Activated T-cell treated with anti-CD3 and anti-CD28 coated beads for 48 hours (primary cell): ENCODE measurements at regions not wholly inside any gene's neighbourhood (a gene's known extent, or its start where the extent isn't known, plus 50 kb on each side); places are given as distances from the start of the nearest gene placed in this dataset.
"Not testable (repeated sequence)": the region's sequence is repeated elsewhere in the genome, so short reads cannot be mapped to it uniquely, and the experiment has no call there.

Experiments used
- DNase-seq: peaks from one replicate; pipeline ENCODE4 v3.0.0-alpha.2; 2020; ENCODE audit warnings: low read depth

DNA sequence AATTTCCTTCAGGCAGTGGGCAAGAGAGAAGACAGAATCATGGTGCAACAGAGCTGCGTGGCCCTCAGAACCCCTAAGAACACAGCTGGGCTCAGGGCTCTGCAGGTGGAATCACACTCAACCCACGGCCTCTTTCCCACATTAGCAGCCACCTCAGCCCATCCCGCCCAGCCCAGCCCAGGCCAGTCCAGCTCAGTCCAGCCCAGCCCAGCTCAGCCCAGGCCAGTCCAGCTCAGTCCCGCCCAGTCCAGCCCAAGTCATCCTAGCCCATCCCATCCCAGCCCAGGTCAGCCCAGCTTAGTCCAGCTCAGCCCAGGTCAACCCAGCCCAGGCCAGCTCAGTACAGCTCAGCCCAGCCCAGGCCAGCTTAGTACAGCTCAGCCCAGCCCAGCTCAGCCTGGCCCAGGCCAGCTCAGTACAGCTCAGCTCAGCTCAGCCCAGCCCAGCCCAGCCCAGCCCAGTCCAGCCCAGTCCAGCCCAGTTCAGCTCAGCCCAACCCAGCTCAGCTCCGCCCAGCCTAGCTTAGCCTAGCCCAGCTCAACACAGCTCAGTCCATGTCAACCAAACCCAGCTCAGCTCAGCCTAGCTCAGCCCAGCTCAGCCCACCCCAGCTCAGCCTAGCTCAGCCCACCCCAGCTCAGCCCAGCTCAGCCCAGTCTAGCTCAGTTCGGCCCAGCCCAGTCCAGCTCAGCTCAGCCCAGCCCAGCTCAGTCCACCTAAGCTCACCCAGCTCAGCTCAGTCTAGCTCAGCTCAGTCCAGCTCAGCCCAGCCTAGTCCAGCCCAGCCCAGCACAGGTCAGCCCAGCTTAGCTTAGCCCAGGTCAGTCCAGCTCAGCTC, 183.1 kb downstream of the TMEM121 start:
- DNase-seq = no peak

DNA sequence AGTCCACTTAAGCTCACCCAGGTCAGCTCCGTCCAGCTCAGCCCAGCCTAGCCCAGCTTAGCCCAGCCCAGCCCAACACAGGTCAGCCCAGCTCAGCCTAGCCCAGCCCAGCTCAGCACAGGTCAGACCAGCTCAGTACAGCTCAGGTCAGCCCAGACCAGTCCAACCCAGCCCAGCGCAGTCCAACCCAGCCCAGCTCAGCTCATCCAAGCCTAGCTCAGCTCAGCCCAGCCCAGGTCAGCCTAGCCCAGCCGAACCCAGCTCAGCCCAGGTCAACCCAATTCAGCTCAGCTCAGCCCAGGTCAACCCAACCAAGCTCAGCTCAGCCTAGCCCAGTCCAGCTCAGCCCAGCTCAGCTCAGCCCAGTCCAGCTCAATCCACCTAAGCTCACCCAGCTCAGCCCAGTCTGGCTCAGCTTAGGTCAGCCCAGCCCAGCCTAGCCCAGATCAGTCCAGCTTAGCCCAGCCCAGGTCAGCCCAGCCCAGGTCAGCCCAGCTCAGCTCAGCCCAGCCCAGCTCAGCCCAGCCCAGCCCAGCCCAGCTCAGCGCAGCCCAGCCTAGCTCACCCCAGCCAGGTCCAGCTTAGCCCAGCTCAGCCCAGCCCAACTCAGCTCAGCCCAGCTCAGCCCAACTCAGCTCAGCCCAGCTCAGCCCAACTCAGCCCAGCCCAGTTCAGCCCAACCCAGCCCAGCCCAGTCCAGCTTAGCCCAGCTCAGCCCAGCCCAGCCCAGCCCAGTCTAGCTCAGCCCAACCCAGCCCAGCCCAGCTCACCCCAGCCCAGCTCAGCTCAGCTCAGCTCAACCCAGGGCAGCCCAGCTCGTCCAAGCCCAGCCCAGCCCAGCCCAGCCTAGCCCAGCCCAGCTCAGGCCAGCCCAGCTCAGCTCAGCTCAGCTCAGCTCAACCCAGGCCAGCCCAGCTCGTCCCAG, 184.0 kb downstream of the TMEM121 start:
- DNase-seq = no peak

DNA sequence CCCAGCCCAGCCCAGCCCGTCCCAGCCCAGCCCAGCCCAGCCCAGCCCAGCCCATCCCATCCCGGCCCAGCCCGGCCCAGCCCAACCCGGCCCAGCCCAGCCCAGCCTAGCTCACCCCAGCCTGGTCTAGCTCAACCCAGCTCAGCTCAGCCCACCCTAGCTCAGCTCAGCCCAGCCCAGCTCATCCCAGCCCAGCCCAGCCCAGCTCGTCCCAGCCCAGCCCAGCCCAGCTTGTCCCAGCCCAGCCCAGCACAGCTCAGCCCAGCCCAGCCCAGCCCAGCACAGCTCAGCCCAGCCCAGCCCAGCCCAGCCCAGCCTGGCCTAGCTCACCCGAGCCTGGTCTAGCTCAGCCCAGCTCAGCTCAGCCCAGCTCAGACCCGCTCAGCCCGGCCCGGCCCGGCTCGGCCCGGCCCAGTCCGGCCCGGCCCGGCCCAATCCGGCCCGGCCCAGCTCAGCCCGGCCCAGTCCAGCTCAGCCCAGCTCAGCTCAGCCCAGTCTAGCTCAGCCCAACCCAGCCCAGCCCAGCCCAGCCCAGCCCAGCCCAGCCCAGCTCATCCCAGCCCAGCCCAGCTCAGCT, 184.7 kb downstream of the TMEM121 start:
- no peak for DNase-seq

DNA sequence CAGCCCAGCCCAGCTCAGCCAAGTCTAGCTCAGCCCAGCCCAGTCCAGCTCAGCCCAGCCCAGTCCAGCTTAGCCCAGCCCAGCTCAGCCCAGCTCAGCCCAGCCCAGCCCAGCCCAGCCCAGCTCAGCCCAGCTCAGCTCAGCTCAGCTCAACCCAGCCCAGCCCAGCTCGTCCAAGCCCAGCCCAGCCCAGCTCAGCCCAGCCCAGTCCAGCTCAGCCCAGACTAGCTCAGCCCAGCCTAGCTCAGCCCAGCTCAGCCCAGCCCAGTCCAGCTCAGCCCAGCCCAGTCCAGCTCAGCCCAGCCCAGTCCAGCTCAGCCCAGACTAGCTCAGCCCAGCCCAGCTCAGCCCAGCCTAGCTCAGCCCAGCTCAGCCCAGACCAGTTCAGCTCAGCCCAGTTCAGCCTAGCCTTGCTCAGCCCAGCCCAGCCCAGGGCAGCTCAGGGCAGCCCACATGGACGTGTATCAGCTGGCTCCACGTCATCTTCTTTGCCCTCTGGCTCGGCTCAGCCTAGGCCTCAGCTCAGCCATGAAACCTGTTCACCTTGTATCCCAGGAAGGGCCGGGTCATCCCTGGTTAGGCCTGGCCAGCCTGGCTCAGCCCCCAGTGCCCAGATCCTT, 185.6 kb downstream of the TMEM121 start:
- no peak for DNase-seq

DNA sequence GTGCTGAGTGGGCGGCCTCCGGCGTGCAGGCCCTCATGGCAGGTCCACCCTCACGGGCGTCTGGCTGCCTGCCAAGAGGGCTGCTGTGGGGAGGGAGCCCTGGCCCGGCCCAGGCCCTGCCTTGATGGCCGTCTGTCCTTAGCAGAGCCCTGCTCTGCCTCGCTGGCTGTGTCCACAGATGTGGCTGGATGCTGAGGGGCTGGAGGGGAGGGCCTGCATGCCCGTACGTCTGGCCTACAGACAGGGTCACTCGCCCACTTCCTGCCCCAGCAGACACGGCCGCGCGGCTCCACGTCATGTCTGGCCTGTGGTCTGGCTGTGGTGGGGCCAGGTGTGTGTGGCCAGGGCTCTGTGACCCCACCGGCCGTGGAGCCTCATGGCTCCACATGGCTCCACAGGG, 186.3 kb downstream of the TMEM121 start:
- DNase-seq = not testable (repeated sequence)

DNA sequence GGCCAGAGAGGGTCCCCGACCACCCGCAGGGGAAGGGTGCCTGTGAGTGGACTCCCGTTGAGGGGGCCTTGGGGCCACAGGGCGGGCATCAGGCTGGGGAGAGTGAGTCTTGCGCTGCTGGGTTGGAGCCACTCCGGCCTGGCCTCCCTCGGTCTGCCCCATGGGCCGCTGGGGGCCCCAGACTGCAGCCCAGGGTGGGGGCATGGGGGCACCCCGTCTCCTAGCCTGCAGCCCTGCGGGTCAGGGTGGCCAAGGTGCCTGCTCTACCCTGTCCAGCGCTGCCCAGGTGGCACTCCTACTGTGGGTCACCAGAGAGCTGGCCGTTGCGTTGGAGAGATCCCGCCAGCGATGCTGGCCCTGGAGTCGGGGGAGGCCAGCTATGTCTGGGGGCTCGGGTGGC, 186.8 kb downstream of the TMEM121 start:
- not testable (repeated sequence) for DNase-seq

DNA sequence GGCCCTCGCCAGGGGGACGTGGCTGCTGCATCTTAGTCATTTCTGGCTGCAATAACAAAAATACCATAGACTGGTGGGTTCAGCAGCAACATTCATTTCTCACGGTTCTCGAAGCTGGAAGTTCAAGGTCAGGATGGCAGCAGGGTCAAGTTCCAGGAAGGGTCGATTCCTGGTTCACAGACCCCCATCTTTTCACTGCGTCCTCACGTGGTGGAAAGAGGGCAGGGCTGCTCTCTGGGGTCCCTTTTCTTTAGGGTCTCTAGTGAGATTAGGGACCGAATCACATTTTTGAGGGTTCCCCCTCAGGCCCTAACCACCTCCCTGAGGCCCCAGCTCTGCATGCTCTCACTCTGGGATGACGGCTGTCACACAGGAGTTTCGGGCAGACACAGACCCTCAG, 187.5 kb downstream of the TMEM121 start:
- DNase-seq = not testable (repeated sequence)

DNA sequence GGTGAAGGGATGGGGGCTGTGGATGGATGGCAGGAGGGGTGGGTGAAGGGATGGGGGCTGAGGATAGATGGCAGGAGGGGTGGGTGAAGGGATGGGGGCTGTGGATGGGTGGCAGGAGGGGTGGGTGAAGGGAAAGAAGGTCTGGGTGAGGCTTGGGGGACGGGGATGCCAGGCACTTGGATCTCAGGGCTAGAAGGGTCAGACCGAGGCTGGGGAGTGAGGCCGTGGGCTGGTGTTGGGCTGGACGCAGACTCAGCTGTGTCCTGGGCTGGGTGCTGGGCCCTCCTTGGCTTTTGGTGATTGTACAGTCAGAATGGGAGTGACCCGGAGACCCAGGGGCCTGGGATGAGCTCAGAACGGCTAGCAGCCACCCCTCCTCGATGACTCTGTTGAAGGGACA, 192.4 kb downstream of the TMEM121 start:
- not testable (repeated sequence) for DNase-seq

DNA sequence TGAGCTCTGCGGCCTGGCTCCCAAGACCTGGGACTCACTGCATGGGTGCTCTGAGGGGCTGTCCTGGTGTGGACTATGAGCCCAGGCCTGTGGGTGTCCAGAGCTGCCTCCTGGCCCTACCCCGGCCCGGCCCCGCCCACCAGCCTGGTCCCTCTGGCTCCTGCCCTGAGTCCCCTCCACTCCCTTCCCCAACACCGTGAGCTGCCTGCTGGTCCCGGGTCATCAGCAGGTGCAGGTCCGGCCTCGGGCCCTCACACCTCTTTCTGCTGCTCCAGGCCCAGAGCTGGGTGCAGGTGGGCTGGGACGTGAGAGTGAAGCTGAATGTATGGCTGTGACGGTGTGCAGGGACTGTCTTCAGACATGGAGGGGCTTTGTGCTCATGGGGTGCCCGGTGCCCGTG, 193.7 kb downstream of the TMEM121 start:
- not testable (repeated sequence) for DNase-seq

DNA sequence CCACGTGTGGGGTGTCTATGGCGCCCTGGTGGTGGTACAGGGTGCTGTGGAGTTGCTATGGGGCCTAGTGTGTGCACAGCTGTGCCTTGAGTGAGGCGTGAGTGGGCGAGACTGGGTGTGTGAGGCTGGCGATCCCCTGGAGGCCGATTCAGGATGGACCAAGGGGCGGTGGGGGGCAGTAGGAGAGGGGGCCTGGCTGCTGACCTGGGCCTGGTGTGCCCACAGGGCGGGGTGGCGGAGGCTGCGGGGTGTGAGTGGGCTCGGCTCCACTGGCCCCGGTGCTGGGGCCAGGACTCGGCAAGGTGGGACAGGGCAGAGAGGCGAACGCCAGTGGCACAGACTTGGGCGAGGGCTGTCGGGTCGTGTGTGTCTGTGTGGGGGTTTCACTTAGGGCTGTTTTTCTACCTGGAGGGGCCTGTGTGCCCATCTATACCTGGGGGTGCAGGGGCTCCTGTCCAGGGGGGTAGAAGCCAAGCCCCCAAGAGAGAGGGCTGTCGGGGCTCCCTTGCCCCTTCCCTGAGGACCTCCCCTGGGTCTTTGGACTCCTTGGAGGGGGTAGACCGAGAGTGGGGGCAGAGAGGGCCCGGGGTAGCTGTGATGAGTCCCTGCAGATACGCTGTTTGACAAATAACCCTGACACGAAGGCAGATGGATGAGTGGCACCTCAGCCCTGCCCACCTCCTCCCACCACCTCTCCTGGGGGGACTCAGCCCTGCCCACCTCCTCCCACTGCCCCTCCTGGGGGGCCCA, 194.6 kb downstream of the TMEM121 start:
- DNase-seq = not testable (repeated sequence)

DNA sequence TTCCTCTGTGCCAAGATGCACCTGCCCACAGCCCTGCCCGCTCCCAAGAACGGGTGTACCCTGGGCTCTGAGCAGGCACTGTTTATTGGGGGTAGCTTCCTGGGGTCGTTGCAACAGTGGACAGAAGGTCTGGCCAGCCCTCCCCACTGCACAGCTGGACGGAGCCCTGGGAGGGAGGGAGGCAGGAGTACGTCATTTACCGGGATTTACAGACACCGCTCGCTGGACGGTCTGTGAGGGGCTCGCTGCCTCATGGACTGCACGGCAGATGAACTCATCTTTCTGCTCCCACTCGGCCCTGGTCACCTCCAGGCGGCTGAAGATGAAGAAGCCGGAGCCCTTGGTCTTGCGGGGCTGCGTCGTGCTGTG, 195.2 kb downstream of the TMEM121 start:
- not testable (repeated sequence) for DNase-seq

DNA sequence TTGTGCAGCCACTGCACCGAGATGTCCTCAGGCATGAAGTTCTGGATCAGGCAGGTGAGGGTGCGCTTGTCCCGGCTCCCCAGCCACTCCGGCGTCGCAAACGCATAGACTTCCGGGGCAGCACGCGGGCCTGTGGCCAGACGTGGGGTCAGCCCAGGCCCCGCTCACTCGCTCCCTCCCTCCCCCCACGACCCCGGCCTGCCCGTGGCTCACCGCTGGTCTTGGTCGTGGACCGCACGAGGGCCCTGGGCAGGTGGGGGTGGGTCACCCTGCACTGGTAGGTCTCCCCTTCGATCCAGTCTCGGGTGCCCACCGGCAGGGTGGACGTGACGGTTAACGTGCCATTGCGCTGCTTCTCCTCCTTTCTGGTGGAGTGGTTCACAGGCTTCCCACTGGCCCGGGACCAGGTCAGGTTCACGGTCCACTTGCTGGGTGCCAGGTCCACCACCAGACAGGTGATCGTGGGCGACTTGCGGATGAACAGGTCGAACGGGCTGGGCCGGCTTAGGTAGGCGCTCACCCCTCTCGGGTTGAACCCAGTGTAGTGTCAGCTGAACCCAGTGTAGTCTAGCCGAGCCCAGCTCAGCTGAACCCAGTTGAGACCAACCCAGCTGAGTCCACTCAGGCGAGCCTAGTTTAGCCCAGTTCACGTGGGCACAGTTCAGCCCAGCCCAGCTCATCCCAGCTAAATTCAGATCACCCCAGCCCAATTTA, 195.8 kb downstream of the TMEM121 start:
- DNase-seq = not testable (repeated sequence)

DNA sequence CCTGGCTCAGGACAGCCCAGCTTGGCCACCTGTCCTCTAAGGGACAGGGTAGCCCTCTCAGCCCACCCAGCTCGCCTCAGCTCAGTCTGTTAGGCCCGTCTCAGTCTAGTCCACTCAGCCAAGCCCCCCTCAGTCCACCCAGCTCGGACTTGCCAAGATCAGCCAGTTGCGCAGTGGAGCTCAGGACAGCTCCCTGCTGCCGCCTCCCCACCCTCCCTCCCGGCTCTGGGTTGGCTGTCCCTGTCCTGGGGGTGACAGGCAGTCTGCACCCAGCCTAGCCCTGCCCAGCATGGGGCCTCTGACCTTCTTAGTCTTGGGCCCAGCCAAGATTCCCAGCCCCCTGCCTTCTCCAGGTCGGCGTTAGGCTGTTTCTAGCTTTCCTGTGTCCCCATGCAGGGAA, 196.9 kb downstream of the TMEM121 start:
- DNase-seq = not testable (repeated sequence)

DNA sequence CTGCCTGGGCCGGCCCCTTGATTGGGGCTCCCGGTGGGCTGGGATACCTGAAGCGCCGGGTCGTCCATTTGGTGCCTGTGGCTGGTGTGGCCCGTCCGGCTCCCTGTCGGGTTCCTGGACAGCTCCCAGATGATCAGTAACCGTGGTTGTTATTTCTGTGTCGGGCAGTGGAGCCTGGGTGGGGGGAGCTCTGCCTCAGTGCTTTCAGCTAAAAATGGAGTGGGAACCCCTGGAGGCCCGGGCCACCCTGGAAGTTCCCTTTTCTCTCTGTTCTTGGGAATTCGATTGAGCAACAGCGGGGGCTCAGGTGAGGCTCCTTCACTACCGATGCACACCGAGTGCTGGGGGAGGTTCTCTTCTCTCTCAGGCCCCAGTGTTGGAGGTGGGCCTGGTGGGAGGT, 197.4 kb downstream of the TMEM121 start:
- not testable (repeated sequence) for DNase-seq

DNA sequence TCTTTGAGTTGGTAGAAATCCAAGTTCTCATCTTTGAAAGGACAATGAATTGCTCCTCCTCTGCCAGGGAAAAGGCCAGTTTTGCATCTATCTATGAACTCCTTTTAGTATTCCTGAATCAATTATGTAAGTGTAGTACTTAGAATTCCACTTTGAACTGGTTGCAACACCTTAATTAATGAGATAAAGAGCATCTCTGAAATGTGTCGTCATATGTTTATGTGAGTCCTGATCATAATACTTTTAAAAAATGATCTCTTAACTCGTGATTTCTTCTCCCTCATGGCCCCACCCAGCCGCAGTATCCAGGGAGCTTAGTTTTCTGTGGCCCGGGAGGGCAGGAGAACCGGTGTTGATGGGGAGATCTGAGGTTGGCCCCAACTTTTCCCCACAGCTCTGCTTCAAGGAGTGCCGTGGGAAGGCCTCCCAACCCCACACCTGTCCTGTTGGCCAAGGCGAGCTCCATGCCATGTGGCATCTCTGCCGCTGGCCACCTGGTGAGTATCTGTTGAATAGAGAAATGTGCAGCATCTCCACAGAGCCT, 203.5 kb downstream of the TMEM121 start:
- DNase-seq = not testable (repeated sequence)

DNA sequence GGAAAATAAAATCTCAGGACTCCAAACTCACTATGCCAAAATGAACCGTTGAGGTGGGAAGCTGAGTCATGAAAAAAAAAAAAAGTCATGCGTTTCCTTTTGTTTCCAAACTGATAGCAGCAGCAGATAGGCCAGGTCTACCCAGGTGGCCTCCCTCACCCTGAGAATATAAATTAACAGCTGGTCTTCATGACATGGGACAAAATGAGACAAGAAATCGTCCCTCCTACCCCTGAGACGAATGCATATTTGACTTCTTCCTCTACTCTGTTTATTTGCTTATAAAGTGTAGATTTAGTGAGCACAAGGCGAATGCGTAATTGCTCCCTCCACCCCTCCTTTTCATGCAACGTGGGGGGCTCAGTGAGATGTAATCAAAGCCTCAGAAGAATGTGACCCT, 204.3 kb downstream of the TMEM121 start:
- not testable (repeated sequence) for DNase-seq

DNA sequence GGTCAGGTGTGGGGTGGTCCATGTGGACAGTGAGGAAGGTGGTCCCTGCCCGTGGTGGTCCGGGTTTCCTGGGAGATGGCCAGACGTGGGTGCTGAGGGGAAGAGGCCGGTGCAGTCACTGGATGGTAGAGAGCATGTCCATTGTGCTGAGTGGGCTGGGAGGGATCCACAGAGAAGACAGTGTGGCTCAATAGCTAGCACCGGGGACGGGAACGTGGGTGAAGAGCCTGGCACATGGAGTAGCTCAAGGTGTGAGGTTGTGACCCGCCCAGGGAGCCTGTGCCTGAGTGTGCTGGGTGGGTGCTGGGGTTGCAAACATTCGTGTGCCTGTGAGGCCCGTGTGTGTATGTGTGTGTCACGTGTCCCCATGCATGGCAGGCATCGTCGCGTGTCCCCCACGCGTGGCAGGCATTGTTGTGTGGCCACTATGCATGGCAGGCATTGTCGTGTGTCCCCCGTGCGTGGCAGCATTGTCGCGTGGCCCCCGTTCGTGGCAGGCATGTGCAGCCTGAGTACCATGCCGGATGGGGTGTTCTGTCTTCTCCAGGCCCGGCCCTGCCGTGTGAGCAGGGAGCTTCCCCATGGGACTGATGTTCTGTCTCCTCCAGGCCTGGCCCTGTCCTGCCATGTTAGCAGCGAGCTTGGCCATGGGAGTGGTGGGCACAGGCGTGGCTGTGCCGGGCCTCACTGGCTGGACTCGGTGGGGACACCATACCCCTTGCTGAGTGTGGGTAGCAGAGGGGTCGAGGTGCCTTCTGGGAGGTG, 205.0 kb downstream of the TMEM121 start:
- DNase-seq = not testable (repeated sequence)

DNA sequence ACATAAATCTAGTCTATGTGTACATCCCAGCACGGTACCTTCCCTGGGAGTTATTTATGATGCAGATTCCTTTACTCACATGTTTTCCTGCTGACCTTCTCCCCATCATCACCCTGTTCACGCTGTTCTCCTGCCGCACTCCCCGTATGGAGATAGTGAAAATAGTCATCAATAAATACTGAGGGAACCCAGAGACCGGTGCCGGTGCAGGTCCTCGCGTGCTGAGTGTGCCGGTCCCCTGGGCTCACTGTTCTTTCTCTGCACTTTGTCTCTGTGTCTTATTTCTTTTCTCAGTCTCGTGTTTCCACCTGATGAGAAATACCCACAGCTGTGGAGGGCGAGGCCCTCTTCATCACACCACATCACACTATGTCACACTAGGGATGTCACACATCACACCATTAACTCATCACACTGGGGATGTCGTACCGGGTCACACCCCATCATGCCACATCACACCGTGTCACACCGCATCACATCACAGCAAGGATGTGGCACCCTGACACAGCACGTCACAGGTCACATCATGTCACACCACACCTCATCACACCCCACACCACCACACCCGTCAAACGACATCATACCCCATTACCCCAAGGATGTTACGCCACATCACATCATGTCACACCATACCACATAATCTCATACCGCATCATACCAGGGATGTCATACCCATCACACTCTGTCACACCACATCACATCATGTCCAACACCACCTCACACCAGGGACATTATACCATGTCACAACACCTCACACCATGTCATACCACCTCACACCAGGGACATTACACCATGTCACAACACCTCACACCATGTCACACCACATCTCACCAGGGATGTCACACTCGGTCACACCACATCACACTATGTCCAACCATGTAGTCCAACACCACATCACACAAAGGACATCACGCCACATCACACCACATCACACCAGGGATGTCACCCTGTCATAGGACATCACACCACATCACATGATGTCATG, 207.0 kb downstream of the TMEM121 start:
- no peak for DNase-seq
